GM23248 (cell line): ENCODE measurements at regions not wholly inside any gene's neighbourhood (a gene's known extent, or its start where the extent isn't known, plus 50 kb on each side); places are given as distances from the start of the nearest gene placed in this dataset.
"Not testable (repeated sequence)": the region's sequence is repeated elsewhere in the genome, so short reads cannot be mapped to it uniquely, and the experiment has no call there.

ENCODE experiments used
- DNase-seq: peaks from one replicate; pipeline ENCODE4 v3.0.0-alpha.2; 2015
- H2AFZ ChIP-seq: fragments of 200-600 bp; sonication (generic); 2 replicates; pipeline ENCODE4 v1.6.1; 2016; ENCODE audit warnings: antibody characterized with exemption
- H3F3A ChIP-seq: fragments of 200-600 bp; sonication (generic); 2 replicates; pipeline ENCODE4 v1.6.1; 2016; ENCODE audit warnings: mild to moderate bottlenecking, antibody characterized with exemption, mixed run types; ENCODE audit not compliant: insufficient read depth
- H3K27ac ChIP-seq: fragments of 200-600 bp; sonication (generic); 2 replicates; pipeline ENCODE4 v1.5.1; 2016; ENCODE audit warnings: mild to moderate bottlenecking
- H3K27me3 ChIP-seq: fragments of 200-600 bp; sonication (generic); replicated peaks from 2 replicates; pipeline ENCODE4 v1.6.1; 2016; ENCODE audit warnings: mild to moderate bottlenecking; ENCODE audit not compliant: insufficient read depth
- H3K36me3 ChIP-seq: fragments of 200-600 bp; sonication (generic); 2 replicates; pipeline ENCODE4 v1.6.1; 2016; ENCODE audit warnings: low read depth, mild to moderate bottlenecking
- H3K4me1 ChIP-seq: fragments of 200-600 bp; sonication (generic); 2 replicates; pipeline ENCODE4 v1.6.1; 2016; ENCODE audit warnings: mild to moderate bottlenecking; ENCODE audit not compliant: insufficient read depth
- H3K4me2 ChIP-seq: fragments of 200-600 bp; sonication (generic); one replicate; pipeline ENCODE4 v1.6.1; 2016; ENCODE audit warnings: mild to moderate bottlenecking; ENCODE audit not compliant: unreplicated experiment
- H3K4me3 ChIP-seq: fragments of 200-600 bp; sonication (generic); 2 replicates; pipeline ENCODE4 v1.5.1; 2016; ENCODE audit warnings: mild to moderate bottlenecking
- H3K79me2 ChIP-seq: fragments of 200-600 bp; sonication (generic); 2 replicates; pipeline ENCODE4 v1.6.1; 2016; ENCODE audit warnings: mild to moderate bottlenecking; ENCODE audit not compliant: insufficient read depth
- H3K9ac ChIP-seq: fragments of 200-600 bp; sonication (generic); 2 replicates; pipeline ENCODE4 v1.6.1; 2016; ENCODE audit warnings: mild to moderate bottlenecking
- H3K9me2 ChIP-seq: fragments of 200-600 bp; sonication (generic); 2 replicates; pipeline ENCODE4 v1.6.1; 2016; ENCODE audit warnings: mixed run types, mild to moderate bottlenecking, moderate library complexity; ENCODE audit not compliant: insufficient read depth
- H3K9me3 ChIP-seq: fragments of 200-600 bp; sonication (generic); one replicate; pipeline ENCODE4 v1.6.1; 2017; ENCODE audit warnings: low read depth
- H4K20me1 ChIP-seq: fragments of 200-600 bp; sonication (generic); 2 replicates; pipeline ENCODE4 v1.6.0; 2016; ENCODE audit not compliant: insufficient read depth
- EZH2 ChIP-seq: fragments of 200-600 bp; sonication (generic); IDR thresholded peaks from 2 replicates; pipeline ENCODE4 v1.6.1; 2018; ENCODE audit warnings: antibody characterized with exemption, mild to moderate bottlenecking; ENCODE audit not compliant: insufficient read depth, poor library complexity, severe bottlenecking
- EZH2phosphoT487 ChIP-seq: fragments of 200-600 bp; sonication (generic); IDR thresholded peaks from 2 replicates; pipeline ENCODE4 v1.6.1; 2018; ENCODE audit warnings: antibody characterized with exemption, moderate library complexity, mild to moderate bottlenecking, low read depth; ENCODE audit not compliant: insufficient read depth
- WGBS, 2 experiments: methylation state at CpG; one replicate each; pipeline ENCODE4 v1.1.6; 2015 to 2017; ENCODE audit warnings: low lambda C conversion rate in 2 of 2, low coverage in 1 of 2; ENCODE audit errors: missing lambda C conversion rate in 2 of 2; 5-methylcytosine and 5-hydroxymethylcytosine counted together
- in situ Hi-C: fragments of 300-500 bp; cut with MboI; formaldehyde crosslinking; loops from 2 replicates; pipeline ENCODE4 v1.15.0; 2020

DNA sequence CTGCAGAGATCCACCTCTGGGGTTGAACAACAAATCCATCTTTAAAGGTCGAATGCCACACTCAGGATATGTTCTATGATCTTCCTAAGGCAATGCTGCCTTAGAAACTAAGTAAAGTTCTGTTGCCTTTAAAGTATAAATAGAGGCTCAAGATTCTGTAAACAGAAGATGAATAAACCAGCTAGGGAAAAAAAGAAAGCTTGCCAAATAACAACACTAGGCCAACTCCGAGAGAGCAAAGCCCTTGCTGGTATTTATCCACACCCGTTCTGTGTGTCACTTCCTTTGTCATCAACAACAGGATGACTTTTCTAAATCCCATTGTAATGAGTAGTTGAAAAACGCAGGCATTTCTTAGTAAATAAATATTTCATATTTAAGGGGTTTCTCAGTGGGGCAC, 330.0 kb upstream of the GLI3 start:
- H3K9me3 ChIP-seq: no peaks in the 10 kb centered on the region
- 15 to 20% methylated on average over 4 of the region's 4 CpGs for WGBS, 2 experiments
- H3K9me2 ChIP-seq: no peaks in the 10 kb centered on the region
- H3K79me2 ChIP-seq: no peaks in the 10 kb centered on the region
- no peak overlapping the region for H3K9ac ChIP-seq
- H2AFZ ChIP-seq: peak overlapping the region; percentile 40
- no peak overlapping the region for H3K27ac ChIP-seq
- H4K20me1 ChIP-seq: no peaks in the 10 kb centered on the region
- no peaks in the 10 kb centered on the region for H3K4me1 ChIP-seq
- H3K4me2 ChIP-seq: peak overlapping the region; percentile 5
- no peaks in the 10 kb centered on the region for H3K36me3 ChIP-seq
- DNase-seq: peak; percentile 61
- TF ChIP-seq EZH2phosphoT487 (no peak), EZH2 (no peak)
- H3F3A ChIP-seq: no peaks in the 10 kb centered on the region
- no peaks in the 10 kb centered on the region for H3K27me3 ChIP-seq
- in situ Hi-C loops: no loop called here
- no peak overlapping the region for H3K4me3 ChIP-seq

DNA sequence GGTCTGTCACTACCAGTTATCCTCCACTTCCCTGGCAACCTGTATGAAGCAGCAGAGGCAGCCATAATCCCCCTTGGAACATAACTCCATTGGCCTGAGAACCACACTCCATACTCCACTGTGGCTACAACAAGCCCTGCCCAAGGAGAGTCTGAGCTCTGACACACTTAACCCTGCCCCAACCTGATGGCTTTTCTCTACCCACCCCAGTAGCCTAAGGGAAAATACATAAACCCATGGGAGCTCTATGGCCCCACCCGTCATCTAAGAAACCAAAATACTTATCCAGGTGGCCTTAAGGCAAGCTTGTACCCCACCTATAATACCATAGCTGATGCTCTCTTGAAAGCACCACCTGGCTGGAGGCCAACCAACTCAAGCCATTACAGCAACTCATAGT, 324.8 kb upstream of the GLI3 start:
- Histone ChIP-seq H3K9me3 (no peaks in the 10 kb centered on the region), H3K9me2 (no peaks in the 10 kb centered on the region), H3K4me3 (no peak overlapping the region), H3K27ac (no peak overlapping the region), H4K20me1 (no peaks in the 10 kb centered on the region), H3K79me2 (no peaks in the 10 kb centered on the region), H2AFZ (no peak overlapping the region), H3K27me3 (no peaks in the 10 kb centered on the region), H3K4me2 (no peak overlapping the region), H3K4me1 (no peaks in the 10 kb centered on the region), H3K36me3 (no peaks in the 10 kb centered on the region), H3F3A (no peaks in the 10 kb centered on the region), H3K9ac (no peak overlapping the region)
- WGBS, 2 experiments: 58 to 86% methylated on average over 1 of the region's 1 CpG
- in situ Hi-C loops: no loop called here
- DNase-seq: no peak
- TF ChIP-seq EZH2phosphoT487 (no peak), EZH2 (no peak)

DNA sequence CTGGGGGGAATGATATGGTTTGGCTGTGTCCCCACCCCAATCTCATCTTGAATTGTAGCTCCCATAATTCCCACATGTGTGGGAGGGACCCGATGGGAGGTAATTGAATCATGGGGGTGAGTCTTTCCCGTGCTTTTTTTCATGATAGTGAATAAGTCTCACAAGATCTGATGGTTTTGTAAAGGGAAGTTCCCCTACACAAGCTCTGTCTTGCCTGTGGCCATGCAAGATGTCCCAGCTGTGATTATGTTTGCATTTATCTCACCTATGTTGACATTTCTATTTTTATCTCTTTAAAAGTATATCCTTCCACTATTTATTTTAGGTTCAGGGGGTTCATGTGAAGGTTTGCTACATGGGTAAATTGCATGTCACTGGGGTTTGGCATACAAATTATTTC, 323.9 kb upstream of the GLI3 start:
- in situ Hi-C loops: no loop called here
- Histone ChIP-seq H3K79me2 (no peaks in the 10 kb centered on the region), H3K4me3 (no peak overlapping the region), H4K20me1 (no peaks in the 10 kb centered on the region), H3K36me3 (no peaks in the 10 kb centered on the region), H2AFZ (no peak overlapping the region), H3K27ac (no peak overlapping the region), H3K9ac (no peak overlapping the region), H3K9me3 (no peaks in the 10 kb centered on the region), H3F3A (no peaks in the 10 kb centered on the region), H3K9me2 (no peaks in the 10 kb centered on the region), H3K4me2 (no peak overlapping the region), H3K27me3 (no peaks in the 10 kb centered on the region), H3K4me1 (no peaks in the 10 kb centered on the region)
- WGBS, 2 experiments: 37 to 51% methylated on average over 2 of the region's 2 CpGs
- no peak for TF ChIP-seq EZH2
- no peak for TF ChIP-seq EZH2phosphoT487
- no peak for DNase-seq

DNA sequence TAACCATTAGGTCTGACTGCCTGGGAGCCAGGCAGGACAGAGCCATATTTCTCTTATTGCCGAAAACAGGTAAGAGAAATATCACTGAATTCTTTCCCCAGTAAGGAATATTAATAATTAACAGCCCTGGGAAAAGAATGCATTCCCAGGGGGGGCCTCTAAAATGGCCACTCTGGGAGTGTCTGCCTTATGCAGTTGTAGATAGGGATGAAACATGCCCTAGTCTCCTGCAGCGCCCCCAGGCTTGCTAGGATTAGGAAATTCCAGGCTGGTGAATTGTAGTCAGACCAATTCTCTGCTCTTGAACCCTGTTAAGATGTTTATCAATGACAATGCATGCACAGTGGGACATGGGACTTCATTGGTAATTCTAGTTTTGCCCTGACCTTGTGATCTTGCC, 317.9 kb upstream of the GLI3 start:
- peaks cover 15% of the 10 kb centered on the region; the same call in 1 of the 2 replicates for H3K4me1 ChIP-seq
- H3K9me2 ChIP-seq, H3K9ac ChIP-seq, H2AFZ ChIP-seq, H3K36me3 ChIP-seq, DNase-seq, H3F3A ChIP-seq, H3K9me3 ChIP-seq, H3K27ac ChIP-seq, H3K79me2 ChIP-seq, H4K20me1 ChIP-seq, in situ Hi-C loops, H3K4me2 ChIP-seq, H3K27me3 ChIP-seq, H3K4me3 ChIP-seq: not testable (repeated sequence)
- WGBS, 2 experiments: 75 to 80% methylated on average over 2 of the region's 2 CpGs

DNA sequence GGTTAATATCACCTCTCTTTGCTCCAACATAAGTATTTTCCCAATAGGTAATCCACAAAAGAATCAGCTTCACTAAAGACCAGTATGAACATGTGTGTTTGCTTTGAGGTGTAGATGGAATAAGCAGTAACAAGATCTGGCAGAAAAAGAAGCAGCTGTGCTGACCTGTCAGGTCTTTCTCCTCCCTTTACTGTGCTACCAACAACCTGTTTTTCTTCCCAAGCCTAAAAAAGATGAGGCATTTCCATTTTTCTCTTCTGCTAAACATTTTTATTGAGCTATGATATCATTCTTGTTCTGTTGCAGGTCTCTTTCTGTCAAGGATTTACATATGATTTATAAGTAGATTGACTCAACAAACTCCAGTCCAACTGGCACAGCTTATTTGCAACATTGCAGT, 315.2 kb upstream of the GLI3 start:
- in situ Hi-C loops: no loop called here
- H3K4me3 ChIP-seq: no peak overlapping the region
- H3K27ac ChIP-seq: no peak overlapping the region
- H3K9ac ChIP-seq: no peak overlapping the region
- no peak for DNase-seq
- H3K27me3 ChIP-seq: no peaks in the 10 kb centered on the region
- no peaks in the 10 kb centered on the region for H3K36me3 ChIP-seq
- H4K20me1 ChIP-seq: no peaks in the 10 kb centered on the region
- H3K79me2 ChIP-seq: no peaks in the 10 kb centered on the region
- TF ChIP-seq EZH2phosphoT487 (no peak), EZH2 (no peak)
- peaks cover 19% of the 10 kb centered on the region; the same call in 1 of the 2 replicates for H3K4me1 ChIP-seq
- H3K9me3 ChIP-seq: no peaks in the 10 kb centered on the region
- H3K4me2 ChIP-seq: no peak overlapping the region
- no peaks in the 10 kb centered on the region for H3K9me2 ChIP-seq
- no peaks in the 10 kb centered on the region for H3F3A ChIP-seq
- H2AFZ ChIP-seq: no peak overlapping the region
